GM18505 (cell line): ENCODE measurements at regions not wholly inside any gene's neighbourhood (a gene's known extent, or its start where the extent isn't known, plus 50 kb on each side); places are given as distances from the start of the nearest gene placed in this dataset.
A peak's percentile ranks its signal among the peaks of the same experiment; 100 is the strongest.
"Not testable (repeated sequence)": the region's sequence is repeated elsewhere in the genome, so short reads cannot be mapped to it uniquely, and the experiment has no call there.

ENCODE experiments used
- ATAC-seq: cut with Tn5 transposase; IDR thresholded peaks from one replicate; pipeline ENCODE4 v1.9.1; 2021; ENCODE audit not compliant: unreplicated experiment
- POLR2A ChIP-seq: IDR thresholded peaks from 4 replicates; pipeline ENCODE4 v1.6.1; 2011; ENCODE audit warnings: borderline replicate concordance; ENCODE audit not compliant: insufficient read depth, insufficient read length; ENCODE audit errors: extremely low read depth

- TF ChIP-seq POLR2A, result no peak
- no peak for ATAC-seq
Measured at GRCh38 chr12:4154672-4155225, 118.8 kb upstream of the CCND2 start.

GRCh38 chr12:4153343-4153892 lies 120.1 kb upstream of the CCND2 start:
- peak; percentile 61 for ATAC-seq
- TF ChIP-seq POLR2A, result peak; percentile 48

GRCh38 chr12:4152145-4152795 lies 121.3 kb upstream of the CCND2 start:
- no peak for TF ChIP-seq POLR2A
- ATAC-seq, result no peak

GRCh38 chr12:4151362-4152121 lies 122.0 kb upstream of the CCND2 start:
- no peak for ATAC-seq
- TF ChIP-seq POLR2A, result no peak

- not testable (repeated sequence) for ATAC-seq
Measured at GRCh38 chr12:4150355-4150754, 123.2 kb upstream of the CCND2 start.

GRCh38 chr12:4148418-4149056 lies 125.0 kb upstream of the CCND2 start:
- peak; percentile 57 for ATAC-seq
- peak; percentile 34 for TF ChIP-seq POLR2A

GRCh38 chr12:4147031-4147481 lies 126.5 kb upstream of the CCND2 start:
- no peak for TF ChIP-seq POLR2A
- ATAC-seq, result no peak

- ATAC-seq, result no peak
- no peak for TF ChIP-seq POLR2A
Measured at GRCh38 chr12:4145990-4146859, 127.3 kb upstream of the CCND2 start.

- ATAC-seq, result no peak
- no peak for TF ChIP-seq POLR2A
Measured at GRCh38 chr12:4144676-4145075, 128.9 kb upstream of the CCND2 start.

GRCh38 chr12:4143896-4144295 lies 129.7 kb upstream of the CCND2 start:
- TF ChIP-seq POLR2A, result no peak
- no peak for ATAC-seq

- no peak for ATAC-seq
Measured at GRCh38 chr12:4141348-4142270, 132.0 kb upstream of the CCND2 start.

More at GRCh38 chr12:4141348-4142270, 132.0 kb upstream of the CCND2 start:
- no peak for TF ChIP-seq POLR2A
